A673 (cell line): ENCODE measurements at regions not wholly inside any gene's neighbourhood (a gene's known extent, or its start where the extent isn't known, plus 50 kb on each side); places are given as distances from the start of the nearest gene placed in this dataset.

Source experiments
- BruUV-seq: library from RNA; stranded (reverse); fragments of 400-500 nt; replicated peaks from 2 replicates; lab custom pipeline; 2021; lab: Mats Ljungman, UMichigan
- CTCF ChIA-PET: fragments of 300-600 bp; sonication (Branson Sonifier 250); formaldehyde crosslinking; loops from one replicate; lab custom pipeline; 2022; ENCODE audit warnings: antibody characterized with exemption; lab: Charles Lee
- POLR2A ChIA-PET: fragments of 300-600 bp; sonication (Branson Sonifier 250); formaldehyde crosslinking; loops from one replicate; lab custom pipeline; 2022; ENCODE audit warnings: antibody characterized with exemption; ENCODE audit not compliant: low non-redundant PET; lab: Charles Lee
- DNase-seq: peaks from one replicate; pipeline ENCODE4 v3.0.0-alpha.2; 2015; ENCODE audit warnings: low spot score
- H3K27ac ChIP-seq: fragments of 200-600 bp; sonication (generic); 2 replicates; pipeline ENCODE4 v1.5.1; 2016; ENCODE audit warnings: mixed run types, low read depth, mild to moderate bottlenecking, mixed read lengths, antibody characterized with exemption, low read length; ENCODE audit not compliant: poor library complexity, severe bottlenecking
- H3K27me3 ChIP-seq: fragments of 200-600 bp; sonication (generic); replicated peaks from 2 replicates; pipeline ENCODE4 v1.6.1; 2017; ENCODE audit warnings: mixed run types, low read depth, mild to moderate bottlenecking, mixed read lengths, antibody characterized with exemption, low read length; ENCODE audit not compliant: insufficient read depth, poor library complexity
- H3K36me3 ChIP-seq: fragments of 200-600 bp; sonication (generic); 2 replicates; pipeline ENCODE4 v1.6.1; 2016; ENCODE audit warnings: mixed run types, mild to moderate bottlenecking, mixed read lengths, antibody characterized with exemption, low read length; ENCODE audit not compliant: insufficient read depth, poor library complexity, severe bottlenecking
- H3K4me1 ChIP-seq: fragments of 200-600 bp; sonication (generic); 2 replicates; pipeline ENCODE4 v1.6.1; 2017; ENCODE audit warnings: mixed run types, mild to moderate bottlenecking, mixed read lengths, antibody characterized with exemption, low read length; ENCODE audit not compliant: insufficient read depth, poor library complexity, severe bottlenecking
- H3K4me3 ChIP-seq: fragments of 200-600 bp; sonication (generic); 2 replicates; pipeline ENCODE4 v1.5.1; 2016; ENCODE audit warnings: low read depth, mixed run types, mild to moderate bottlenecking, mixed read lengths, low read length; ENCODE audit not compliant: poor library complexity, severe bottlenecking
- H3K9me3 ChIP-seq: fragments of 200-600 bp; sonication (generic); 2 replicates; pipeline ENCODE4 v1.6.1; 2016; ENCODE audit warnings: mixed run types, low read depth, mild to moderate bottlenecking, mixed read lengths, antibody characterized with exemption, low read length; ENCODE audit not compliant: poor library complexity, severe bottlenecking
- CTCF ChIP-seq: fragments of 300-800, 200-600 bp; sonication (generic); conservative IDR thresholded peaks from 2 replicates; pipeline ENCODE4 v1.5.1; 2017; ENCODE audit warnings: low read depth, mild to moderate bottlenecking, antibody characterized with exemption, low read length, moderate library complexity, mixed read lengths
- EZH2 ChIP-seq: fragments of 200-600 bp; sonication (generic); IDR thresholded peaks from 2 replicates; pipeline ENCODE4 v1.6.1; 2017; ENCODE audit warnings: borderline replicate concordance, low read depth, mild to moderate bottlenecking, mixed read lengths, antibody characterized with exemption, low read length; ENCODE audit not compliant: poor library complexity, severe bottlenecking
- intact Hi-C: fragments of 100-400 bp; cut with micrococcal nuclease; formaldehyde crosslinking; loops from one replicate; pipeline ENCODE4 v1.10.0; 2022; ENCODE audit not compliant: unreplicated experiment

GRCh38 chr13:103436057-103436654 lies 369.9 kb upstream of the SLC10A2 start:
- Histone ChIP-seq H3K27ac (no peak overlapping the region), H3K27me3 (peaks cover 16% of the 10 kb centered on the region), H3K4me1 (no peaks in the 10 kb centered on the region), H3K4me3 (no peak overlapping the region), H3K36me3 (no peaks in the 10 kb centered on the region), H3K9me3 (no peaks in the 10 kb centered on the region)
- DNase-seq: no peak
- no TSS peak for BruUV-seq
- ChIA-PET POLR2A (no interaction called here), CTCF (no interaction called here)
- TF ChIP-seq CTCF (no peak), EZH2 (no peak)
- intact Hi-C loops: no loop called here

- H3K27ac ChIP-seq: no peak overlapping the region
These were observed 365.6 kb upstream of the SLC10A2 start for GRCh38 chr13:103431856-103432255.

GRCh38 chr13:103430368-103430767 lies 364.2 kb upstream of the SLC10A2 start:
- TF ChIP-seq EZH2 (no peak), CTCF (no peak)
- intact Hi-C loops: no loop called here
- CTCF ChIA-PET: no interaction called here
- no TSS peak for BruUV-seq
- Histone ChIP-seq H3K4me3 (no peak overlapping the region), H3K9me3 (no peaks in the 10 kb centered on the region), H3K27ac (no peak overlapping the region), H3K27me3 (peaks cover 30% of the 10 kb centered on the region), H3K4me1 (no peaks in the 10 kb centered on the region), H3K36me3 (no peaks in the 10 kb centered on the region)
- no peak for DNase-seq
- POLR2A ChIA-PET: no interaction called here

More at GRCh38 chr13:103431856-103432255, 365.6 kb upstream of the SLC10A2 start:
- ChIA-PET CTCF (no interaction called here), POLR2A (no interaction called here)
- H3K9me3 ChIP-seq: no peaks in the 10 kb centered on the region
- BruUV-seq: no TSS peak
- no peak overlapping the region for H3K4me3 ChIP-seq
- TF ChIP-seq EZH2 (no peak), CTCF (no peak)
- H3K36me3 ChIP-seq: no peaks in the 10 kb centered on the region
- H3K4me1 ChIP-seq: no peaks in the 10 kb centered on the region
- intact Hi-C loops: no loop called here
- peaks cover 19% of the 10 kb centered on the region for H3K27me3 ChIP-seq
- peak; percentile 16 for DNase-seq
